SK-N-SH treated with all-trans-retinoic acid at 6 μM for 48 hours (cell line): ENCODE measurements at regions not wholly inside any gene's neighbourhood (a gene's known extent, or its start where the extent isn't known, plus 50 kb on each side); places are given as distances from the start of the nearest gene placed in this dataset.

Experiments used
- ATAC-seq: fragments of 200-7000 bp; cut with Tn5 transposase; 3 replicates; pipeline ENCODE4 v1.9.1; 2020; ENCODE audit warnings: mild to moderate bottlenecking, moderate library complexity
- ARNTL ChIP-seq: fragments of 450-650 bp; formaldehyde crosslinking; IDR thresholded peaks from 2 replicates; pipeline ENCODE4 v1.5.0; 2020; ENCODE audit warnings: low read depth, mild to moderate bottlenecking, moderate library complexity, borderline replicate concordance
- BACH2 ChIP-seq: fragments of 250-450 bp; sonication (Bioruptor Pico); IDR thresholded peaks from 2 replicates; pipeline ENCODE4 v1.9.0; 2021; ENCODE audit warnings: mild to moderate bottlenecking, borderline replicate concordance
- CSDC2 ChIP-seq: fragments of 250-450 bp; sonication (Bioruptor Pico); IDR thresholded peaks from 2 replicates; pipeline ENCODE4 v1.5.0; 2020; ENCODE audit warnings: mild to moderate bottlenecking, moderate library complexity
- ESRRG ChIP-seq: fragments of 250-450 bp; sonication (Bioruptor Pico); IDR thresholded peaks from 2 replicates; pipeline ENCODE4 v1.6.1; 2021; ENCODE audit warnings: mild to moderate bottlenecking
- GLIS3 ChIP-seq: fragments of 250-450 bp; sonication (Bioruptor Pico); IDR thresholded peaks from 2 replicates; pipeline ENCODE4 v1.5.0; 2020; ENCODE audit warnings: mild to moderate bottlenecking, moderate library complexity
- OSR1 ChIP-seq: fragments of 250-450 bp; sonication (Bioruptor Pico); IDR thresholded peaks from 2 replicates; pipeline ENCODE4 v1.8.0; 2022; ENCODE audit warnings: moderate library complexity, mild to moderate bottlenecking, inconsistent platforms
- PPARA ChIP-seq: fragments of 250-450 bp; sonication (Bioruptor Pico); IDR thresholded peaks from 2 replicates; pipeline ENCODE4 v1.5.0; 2020; ENCODE audit warnings: mild to moderate bottlenecking, borderline replicate concordance
- SNAI2 ChIP-seq: fragments of 250-450 bp; sonication (Bioruptor Pico); IDR thresholded peaks from 2 replicates; pipeline ENCODE4 v1.5.0; 2020; ENCODE audit warnings: mild to moderate bottlenecking, moderate library complexity
- TCF4 ChIP-seq: fragments of 250-450 bp; sonication (Bioruptor Pico); IDR thresholded peaks from 2 replicates; pipeline ENCODE4 v1.8.0; 2021; ENCODE audit warnings: mild to moderate bottlenecking, moderate library complexity, borderline replicate concordance
- TOX ChIP-seq: fragments of 250-450 bp; sonication (Bioruptor Pico); IDR thresholded peaks from 2 replicates; pipeline ENCODE4 v1.8.0; 2021; ENCODE audit warnings: mild to moderate bottlenecking, moderate library complexity, borderline replicate concordance
- ZC3H10 ChIP-seq: fragments of 250-450 bp; sonication (Bioruptor Pico); IDR thresholded peaks from 2 replicates; pipeline ENCODE4 v1.5.1; 2021; ENCODE audit warnings: mild to moderate bottlenecking, moderate library complexity
- ZFP3 ChIP-seq: fragments of 250-450 bp; sonication (Bioruptor Pico); IDR thresholded peaks from 2 replicates; pipeline ENCODE4 v1.5.0; 2020; ENCODE audit warnings: mild to moderate bottlenecking, moderate library complexity
- ZNF565 ChIP-seq: fragments of 450-650 bp; formaldehyde crosslinking; conservative IDR thresholded peaks from 2 replicates; pipeline ENCODE4 v1.5.0; 2020; ENCODE audit warnings: low read depth, mild to moderate bottlenecking, moderate library complexity
- ZNF70 ChIP-seq: fragments of 450-650 bp; formaldehyde crosslinking; IDR thresholded peaks from 2 replicates; pipeline ENCODE4 v1.5.0; 2020; ENCODE audit warnings: mild to moderate bottlenecking, moderate library complexity
- ZNF8 ChIP-seq: fragments of 450-650 bp; formaldehyde crosslinking; IDR thresholded peaks from 2 replicates; pipeline ENCODE4 v1.5.0; 2020; ENCODE audit warnings: mild to moderate bottlenecking, moderate library complexity
- TF ChIP-seq, protein P1 (sequence below): fragments of 250-450 bp; sonication (Bioruptor Pico); IDR thresholded peaks from 2 replicates; pipeline ENCODE4 v1.5.1; 2021; ENCODE audit warnings: mild to moderate bottlenecking, moderate library complexity
- TF ChIP-seq, protein P2 (sequence below): fragments of 250-450 bp; sonication (Bioruptor Pico); IDR thresholded peaks from 2 replicates; pipeline ENCODE4 v1.5.1; 2020; ENCODE audit warnings: low read depth, mild to moderate bottlenecking, moderate library complexity
- TF ChIP-seq, protein P3 (sequence below): fragments of 250-450 bp; sonication (Bioruptor Pico); IDR thresholded peaks from 2 replicates; pipeline ENCODE4 v1.5.0; 2020; ENCODE audit warnings: mild to moderate bottlenecking, moderate library complexity
- TF ChIP-seq, protein P4 (sequence below): fragments of 250-450 bp; sonication (Bioruptor Pico); IDR thresholded peaks from 2 replicates; pipeline ENCODE4 v1.8.0; 2021; ENCODE audit warnings: low read depth, mild to moderate bottlenecking, moderate library complexity, borderline replicate concordance
- TF ChIP-seq, protein P5 (sequence below): fragments of 250-450 bp; sonication (Bioruptor Pico); IDR thresholded peaks from 2 replicates; pipeline ENCODE4 v1.8.0; 2020; ENCODE audit warnings: mild to moderate bottlenecking, moderate library complexity, borderline replicate concordance

DNA sequence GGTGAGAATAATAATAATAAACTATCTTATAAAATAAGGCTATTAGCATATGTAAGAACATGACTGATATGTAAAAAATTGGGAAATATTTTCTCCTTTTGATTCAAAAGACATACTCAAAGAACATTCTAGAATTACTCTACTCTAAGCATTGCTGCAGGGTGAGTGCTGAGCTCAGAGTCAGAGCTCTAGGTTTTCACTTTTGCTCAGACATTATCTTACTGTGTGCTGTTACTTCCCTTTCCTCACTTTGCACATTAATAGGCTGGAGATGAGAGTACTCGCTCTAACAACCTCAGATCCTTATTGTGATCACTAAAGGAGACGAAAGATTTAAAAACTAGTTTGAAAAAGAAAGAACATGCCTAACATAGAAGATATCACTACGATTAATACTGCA, 99.4 kb upstream of the C9orf72 start:
- no peak for TF ChIP-seq OSR1 (CRISPR knock-in tag)
- no peak for TF ChIP-seq SNAI2 (CRISPR knock-in tag)
- TF ChIP-seq, protein P1, sequence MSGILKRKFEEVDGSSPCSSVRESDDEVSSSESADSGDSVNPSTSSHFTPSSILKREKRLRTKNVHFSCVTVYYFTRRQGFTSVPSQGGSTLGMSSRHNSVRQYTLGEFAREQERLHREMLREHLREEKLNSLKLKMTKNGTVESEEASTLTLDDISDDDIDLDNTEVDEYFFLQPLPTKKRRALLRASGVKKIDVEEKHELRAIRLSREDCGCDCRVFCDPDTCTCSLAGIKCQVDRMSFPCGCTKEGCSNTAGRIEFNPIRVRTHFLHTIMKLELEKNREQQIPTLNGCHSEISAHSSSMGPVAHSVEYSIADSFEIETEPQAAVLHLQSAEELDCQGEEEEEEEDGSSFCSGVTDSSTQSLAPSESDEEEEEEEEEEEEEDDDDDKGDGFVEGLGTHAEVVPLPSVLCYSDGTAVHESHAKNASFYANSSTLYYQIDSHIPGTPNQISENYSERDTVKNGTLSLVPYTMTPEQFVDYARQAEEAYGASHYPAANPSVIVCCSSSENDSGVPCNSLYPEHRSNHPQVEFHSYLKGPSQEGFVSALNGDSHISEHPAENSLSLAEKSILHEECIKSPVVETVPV (CRISPR knock-in tag): no peak
- TF ChIP-seq, all 23 proteins: peak for 0
- ATAC-seq: no peak

DNA sequence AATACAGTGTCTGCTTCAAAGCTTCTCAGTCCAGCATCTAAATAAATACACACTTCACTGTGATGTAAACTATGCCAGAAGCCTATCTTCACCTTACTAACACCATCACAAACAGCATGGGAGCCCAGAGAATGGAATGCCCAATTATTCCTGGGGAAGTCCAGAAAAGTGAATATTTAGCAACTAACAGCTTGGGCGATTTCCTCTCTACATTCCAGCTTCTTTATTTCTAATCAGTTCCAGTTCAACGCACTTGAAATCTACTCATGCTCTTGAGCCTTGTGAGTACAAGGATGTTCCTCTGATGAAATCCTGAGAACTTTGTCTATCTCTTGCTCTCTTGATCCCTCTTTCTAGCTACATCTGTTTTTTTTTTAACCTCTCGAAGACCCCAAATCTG, 100.4 kb upstream of the C9orf72 start:
- no peak for ATAC-seq

DNA sequence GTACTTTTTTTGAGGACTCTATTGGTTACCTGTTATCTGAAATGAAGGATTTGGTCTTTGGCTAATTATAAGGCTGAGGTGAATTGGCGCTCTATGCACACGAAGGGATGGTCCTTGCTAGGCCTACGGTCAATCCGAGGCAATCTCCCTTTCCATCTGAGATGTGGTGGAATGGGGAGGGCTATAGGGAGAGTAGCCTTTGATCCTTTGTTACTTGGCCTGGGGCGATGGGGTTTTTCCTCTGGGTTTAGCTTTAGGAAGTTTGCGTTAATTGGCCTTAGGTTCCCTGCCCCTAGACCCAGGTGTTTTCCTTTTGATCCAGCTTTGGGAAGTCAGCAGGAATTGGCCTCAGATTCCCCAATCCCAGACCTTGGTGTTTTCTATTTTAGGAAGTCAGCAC, 102.1 kb upstream of the C9orf72 start:
- TF ChIP-seq PPARA (no peak), ZFP3 (no peak), ZNF8 (no peak), BACH2 (CRISPR knock-in tag) (no peak), ARNTL (CRISPR knock-in tag) (no peak)
- TF ChIP-seq, protein P2, sequence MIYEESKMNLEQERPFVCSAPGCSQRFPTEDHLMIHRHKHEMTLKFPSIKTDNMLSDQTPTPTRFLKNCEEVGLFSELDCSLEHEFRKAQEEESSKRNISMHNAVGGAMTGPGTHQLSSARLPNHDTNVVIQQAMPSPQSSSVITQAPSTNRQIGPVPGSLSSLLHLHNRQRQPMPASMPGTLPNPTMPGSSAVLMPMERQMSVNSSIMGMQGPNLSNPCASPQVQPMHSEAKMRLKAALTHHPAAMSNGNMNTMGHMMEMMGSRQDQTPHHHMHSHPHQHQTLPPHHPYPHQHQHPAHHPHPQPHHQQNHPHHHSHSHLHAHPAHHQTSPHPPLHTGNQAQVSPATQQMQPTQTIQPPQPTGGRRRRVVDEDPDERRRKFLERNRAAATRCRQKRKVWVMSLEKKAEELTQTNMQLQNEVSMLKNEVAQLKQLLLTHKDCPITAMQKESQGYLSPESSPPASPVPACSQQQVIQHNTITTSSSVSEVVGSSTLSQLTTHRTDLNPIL (CRISPR knock-in tag): no peak
- TF ChIP-seq, protein P3, sequence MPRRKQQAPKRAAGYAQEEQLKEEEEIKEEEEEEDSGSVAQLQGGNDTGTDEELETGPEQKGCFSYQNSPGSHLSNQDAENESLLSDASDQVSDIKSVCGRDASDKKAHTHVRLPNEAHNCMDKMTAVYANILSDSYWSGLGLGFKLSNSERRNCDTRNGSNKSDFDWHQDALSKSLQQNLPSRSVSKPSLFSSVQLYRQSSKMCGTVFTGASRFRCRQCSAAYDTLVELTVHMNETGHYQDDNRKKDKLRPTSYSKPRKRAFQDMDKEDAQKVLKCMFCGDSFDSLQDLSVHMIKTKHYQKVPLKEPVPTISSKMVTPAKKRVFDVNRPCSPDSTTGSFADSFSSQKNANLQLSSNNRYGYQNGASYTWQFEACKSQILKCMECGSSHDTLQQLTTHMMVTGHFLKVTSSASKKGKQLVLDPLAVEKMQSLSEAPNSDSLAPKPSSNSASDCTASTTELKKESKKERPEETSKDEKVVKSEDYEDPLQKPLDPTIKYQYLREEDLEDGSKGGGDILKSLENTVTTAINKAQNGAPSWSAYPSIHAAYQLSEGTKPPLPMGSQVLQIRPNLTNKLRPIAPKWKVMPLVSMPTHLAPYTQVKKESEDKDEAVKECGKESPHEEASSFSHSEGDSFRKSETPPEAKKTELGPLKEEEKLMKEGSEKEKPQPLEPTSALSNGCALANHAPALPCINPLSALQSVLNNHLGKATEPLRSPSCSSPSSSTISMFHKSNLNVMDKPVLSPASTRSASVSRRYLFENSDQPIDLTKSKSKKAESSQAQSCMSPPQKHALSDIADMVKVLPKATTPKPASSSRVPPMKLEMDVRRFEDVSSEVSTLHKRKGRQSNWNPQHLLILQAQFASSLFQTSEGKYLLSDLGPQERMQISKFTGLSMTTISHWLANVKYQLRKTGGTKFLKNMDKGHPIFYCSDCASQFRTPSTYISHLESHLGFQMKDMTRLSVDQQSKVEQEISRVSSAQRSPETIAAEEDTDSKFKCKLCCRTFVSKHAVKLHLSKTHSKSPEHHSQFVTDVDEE (CRISPR knock-in tag): no peak
- no peak for ATAC-seq

More for the DNA sequence above, 100.4 kb upstream of the C9orf72 start:
- no peak for TF ChIP-seq ZNF70
- no peak for TF ChIP-seq TCF4 (CRISPR knock-in tag)
- no peak for TF ChIP-seq CSDC2 (CRISPR knock-in tag)
- TF ChIP-seq TOX (CRISPR knock-in tag): no peak
- no peak for TF ChIP-seq BACH2 (CRISPR knock-in tag)
- TF ChIP-seq ZFP3: no peak
- no peak for TF ChIP-seq OSR1 (CRISPR knock-in tag)
- no peak for TF ChIP-seq PPARA
- TF ChIP-seq, protein P4, sequence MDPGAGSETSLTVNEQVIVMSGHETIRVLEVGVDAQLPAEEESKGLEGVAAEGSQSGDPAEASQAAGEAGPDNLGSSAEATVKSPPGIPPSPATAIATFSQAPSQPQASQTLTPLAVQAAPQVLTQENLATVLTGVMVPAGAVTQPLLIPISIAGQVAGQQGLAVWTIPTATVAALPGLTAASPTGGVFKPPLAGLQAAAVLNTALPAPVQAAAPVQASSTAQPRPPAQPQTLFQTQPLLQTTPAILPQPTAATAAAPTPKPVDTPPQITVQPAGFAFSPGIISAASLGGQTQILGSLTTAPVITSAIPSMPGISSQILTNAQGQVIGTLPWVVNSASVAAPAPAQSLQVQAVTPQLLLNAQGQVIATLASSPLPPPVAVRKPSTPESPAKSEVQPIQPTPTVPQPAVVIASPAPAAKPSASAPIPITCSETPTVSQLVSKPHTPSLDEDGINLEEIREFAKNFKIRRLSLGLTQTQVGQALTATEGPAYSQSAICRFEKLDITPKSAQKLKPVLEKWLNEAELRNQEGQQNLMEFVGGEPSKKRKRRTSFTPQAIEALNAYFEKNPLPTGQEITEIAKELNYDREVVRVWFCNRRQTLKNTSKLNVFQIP: no peak
- TF ChIP-seq, protein P5, sequence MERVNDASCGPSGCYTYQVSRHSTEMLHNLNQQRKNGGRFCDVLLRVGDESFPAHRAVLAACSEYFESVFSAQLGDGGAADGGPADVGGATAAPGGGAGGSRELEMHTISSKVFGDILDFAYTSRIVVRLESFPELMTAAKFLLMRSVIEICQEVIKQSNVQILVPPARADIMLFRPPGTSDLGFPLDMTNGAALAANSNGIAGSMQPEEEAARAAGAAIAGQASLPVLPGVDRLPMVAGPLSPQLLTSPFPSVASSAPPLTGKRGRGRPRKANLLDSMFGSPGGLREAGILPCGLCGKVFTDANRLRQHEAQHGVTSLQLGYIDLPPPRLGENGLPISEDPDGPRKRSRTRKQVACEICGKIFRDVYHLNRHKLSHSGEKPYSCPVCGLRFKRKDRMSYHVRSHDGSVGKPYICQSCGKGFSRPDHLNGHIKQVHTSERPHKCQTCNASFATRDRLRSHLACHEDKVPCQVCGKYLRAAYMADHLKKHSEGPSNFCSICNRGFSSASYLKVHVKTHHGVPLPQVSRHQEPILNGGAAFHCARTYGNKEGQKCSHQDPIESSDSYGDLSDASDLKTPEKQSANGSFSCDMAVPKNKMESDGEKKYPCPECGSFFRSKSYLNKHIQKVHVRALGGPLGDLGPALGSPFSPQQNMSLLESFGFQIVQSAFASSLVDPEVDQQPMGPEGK (CRISPR knock-in tag): no peak
- TF ChIP-seq, protein P1 (CRISPR knock-in tag): no peak
- TF ChIP-seq ZC3H10: no peak
- no peak for TF ChIP-seq ZNF565 (CRISPR knock-in tag)
- no peak for TF ChIP-seq ESRRG (CRISPR knock-in tag)
- no peak for TF ChIP-seq GLIS3
- TF ChIP-seq, protein P2 (CRISPR knock-in tag): no peak
- no peak for TF ChIP-seq ARNTL (CRISPR knock-in tag)
